ENCODE measurements at regions not wholly inside any gene's neighbourhood (a gene's known extent, or its start where the extent isn't known, plus 50 kb on each side); places are given as distances from the start of the nearest gene placed in this dataset.

DNA sequence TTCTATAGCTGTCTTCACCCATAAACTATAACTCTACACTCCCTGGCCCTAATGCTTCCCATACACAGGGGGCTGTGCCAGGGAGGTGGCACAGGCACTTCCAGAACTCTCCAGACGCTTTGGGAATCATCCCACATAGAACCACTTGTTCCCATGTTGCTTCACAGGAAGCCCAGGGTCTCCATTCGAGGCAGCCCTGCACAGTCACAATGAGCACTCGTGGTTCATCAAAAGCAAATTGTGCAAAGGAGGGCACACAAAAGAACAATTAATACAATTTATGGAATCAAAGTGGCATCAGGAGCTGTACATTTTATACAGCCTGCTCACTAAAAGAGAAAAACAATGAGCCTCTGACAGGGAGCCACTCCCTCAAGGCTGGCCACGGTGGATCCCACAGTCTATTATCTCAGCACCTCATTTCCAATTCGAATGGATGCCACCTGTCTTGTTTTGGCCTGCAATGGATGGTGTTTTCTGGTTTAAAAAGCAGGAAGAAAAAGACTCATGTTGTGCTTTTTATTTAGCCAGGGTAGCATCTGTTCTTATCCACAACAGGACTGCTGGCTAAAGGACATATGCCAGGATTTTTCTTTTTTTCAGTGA, 354.8 kb downstream of the ENC1 start:
- no peak for DNase-seq (ENCODE audit: low spot score)
- TF ChIP-seq, protein P1, sequence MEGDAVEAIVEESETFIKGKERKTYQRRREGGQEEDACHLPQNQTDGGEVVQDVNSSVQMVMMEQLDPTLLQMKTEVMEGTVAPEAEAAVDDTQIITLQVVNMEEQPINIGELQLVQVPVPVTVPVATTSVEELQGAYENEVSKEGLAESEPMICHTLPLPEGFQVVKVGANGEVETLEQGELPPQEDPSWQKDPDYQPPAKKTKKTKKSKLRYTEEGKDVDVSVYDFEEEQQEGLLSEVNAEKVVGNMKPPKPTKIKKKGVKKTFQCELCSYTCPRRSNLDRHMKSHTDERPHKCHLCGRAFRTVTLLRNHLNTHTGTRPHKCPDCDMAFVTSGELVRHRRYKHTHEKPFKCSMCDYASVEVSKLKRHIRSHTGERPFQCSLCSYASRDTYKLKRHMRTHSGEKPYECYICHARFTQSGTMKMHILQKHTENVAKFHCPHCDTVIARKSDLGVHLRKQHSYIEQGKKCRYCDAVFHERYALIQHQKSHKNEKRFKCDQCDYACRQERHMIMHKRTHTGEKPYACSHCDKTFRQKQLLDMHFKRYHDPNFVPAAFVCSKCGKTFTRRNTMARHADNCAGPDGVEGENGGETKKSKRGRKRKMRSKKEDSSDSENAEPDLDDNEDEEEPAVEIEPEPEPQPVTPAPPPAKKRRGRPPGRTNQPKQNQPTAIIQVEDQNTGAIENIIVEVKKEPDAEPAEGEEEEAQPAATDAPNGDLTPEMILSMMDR (IDR thresholded peaks at IDR 0.05; ENCODE audit: extremely low read depth, missing control alignments), result no peak

DNA sequence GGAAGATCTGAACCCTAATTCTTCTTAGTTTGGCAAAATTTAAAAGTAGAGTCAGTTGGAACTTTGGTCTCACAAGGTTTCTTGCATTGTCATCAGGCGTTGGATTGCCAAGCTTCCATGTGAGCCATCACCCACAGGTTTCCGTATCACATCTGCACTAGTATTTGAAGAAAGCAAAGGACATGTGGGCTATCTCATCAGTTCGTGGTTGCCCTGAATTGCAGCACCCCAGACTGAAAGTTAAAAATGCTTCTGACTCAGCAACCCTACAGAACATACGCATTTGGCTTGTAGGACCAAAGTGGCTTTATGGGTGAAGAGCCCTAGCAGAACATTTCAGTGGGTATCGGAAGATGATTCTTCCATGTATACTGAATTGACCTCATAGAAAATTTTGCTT, 358.0 kb downstream of the ENC1 start:
- TF ChIP-seq, protein P1 (IDR thresholded peaks at IDR 0.05; ENCODE audit: extremely low read depth, missing control alignments), result no peak
- no peak for DNase-seq (ENCODE audit: low spot score)

DNA sequence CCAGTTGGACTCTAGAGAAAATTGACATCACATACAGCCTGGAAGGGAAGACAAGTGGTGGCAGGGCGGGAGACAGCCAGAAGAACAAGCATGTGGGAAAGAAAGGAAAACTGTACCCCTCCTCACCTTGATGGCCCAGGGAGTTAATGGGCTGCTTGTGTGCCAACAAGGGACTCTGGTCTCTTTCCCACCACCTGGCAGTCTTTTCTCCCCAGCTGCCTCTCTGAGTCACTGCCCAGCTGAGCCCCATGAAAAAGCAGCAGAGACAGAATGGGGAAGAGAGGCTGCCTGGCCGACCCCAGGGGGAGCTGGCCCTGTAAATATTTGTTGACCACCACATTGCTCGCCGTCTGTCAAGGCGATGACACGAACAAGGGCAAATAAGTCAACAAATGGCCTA, 359.4 kb downstream of the ENC1 start:
- DNase-seq (ENCODE audit: low spot score), result no peak
- TF ChIP-seq, protein P1 (IDR thresholded peaks at IDR 0.05; ENCODE audit: extremely low read depth, missing control alignments), result no peak

DNA sequence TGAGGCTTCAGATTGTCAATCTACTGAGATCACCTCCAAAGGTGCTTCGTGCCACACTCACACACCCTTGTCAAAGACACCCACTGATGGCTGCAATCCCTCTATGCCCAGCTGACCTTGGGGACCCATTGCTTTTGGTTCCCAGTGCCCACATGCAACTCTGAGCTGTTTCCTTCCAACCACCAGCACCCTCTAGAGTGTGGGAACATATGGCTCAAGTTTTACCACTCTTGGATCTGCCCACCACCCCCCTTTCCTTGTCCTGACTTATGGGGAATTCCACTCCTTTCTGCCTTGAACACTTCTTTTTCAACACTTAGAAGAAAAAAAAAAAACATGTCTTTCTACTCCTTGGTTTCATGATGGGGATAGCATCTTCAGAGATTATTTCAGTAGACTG, 360.2 kb downstream of the ENC1 start:
- no peak for DNase-seq (ENCODE audit: low spot score)
- TF ChIP-seq, protein P1 (IDR thresholded peaks at IDR 0.05; ENCODE audit: extremely low read depth, missing control alignments), result no peak

DNA sequence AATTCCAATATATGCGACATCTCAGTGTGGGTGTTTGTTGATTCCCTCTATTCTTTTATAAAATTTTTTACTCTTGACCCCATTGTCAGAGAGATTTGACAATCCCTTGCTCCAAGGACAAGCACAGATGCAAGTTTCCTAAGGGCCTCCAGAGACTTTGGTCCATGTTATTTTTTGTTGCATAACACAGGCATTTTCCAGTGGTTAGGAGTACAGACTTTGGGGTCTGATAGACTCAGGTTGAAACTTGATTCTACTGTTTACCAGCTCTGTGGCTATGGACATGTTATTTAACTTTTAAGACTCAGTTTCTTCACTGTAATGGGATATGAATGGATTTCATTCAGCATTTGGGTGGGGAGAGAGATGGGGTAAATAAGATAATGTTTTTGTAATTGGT, 361.3 kb downstream of the ENC1 start:
- TF ChIP-seq, protein P1 (IDR thresholded peaks at IDR 0.05; ENCODE audit: extremely low read depth, missing control alignments), result no peak
- no peak for DNase-seq (ENCODE audit: low spot score)

DNA sequence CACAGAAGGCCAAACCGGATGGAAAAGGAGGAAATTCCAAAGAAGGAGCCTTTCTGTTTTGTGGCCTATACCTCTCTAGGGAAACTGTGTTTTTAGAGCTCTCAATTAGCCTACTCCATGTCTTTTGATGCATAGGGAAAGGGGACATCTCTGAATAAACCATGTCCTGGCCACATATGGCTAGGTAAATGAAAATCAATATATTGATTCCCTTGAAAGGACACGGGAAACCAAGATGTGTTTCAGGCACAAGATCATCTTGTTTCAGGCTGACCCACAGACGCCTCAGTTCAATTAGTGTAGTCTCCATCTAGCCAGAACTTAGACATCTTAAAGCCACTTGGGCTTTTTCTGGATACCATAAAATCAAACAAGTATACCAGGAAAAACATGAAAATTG, 363.1 kb downstream of the ENC1 start:
- TF ChIP-seq, protein P1 (IDR thresholded peaks at IDR 0.05; ENCODE audit: extremely low read depth, missing control alignments), result no peak
- no peak for DNase-seq (ENCODE audit: low spot score)

DNA sequence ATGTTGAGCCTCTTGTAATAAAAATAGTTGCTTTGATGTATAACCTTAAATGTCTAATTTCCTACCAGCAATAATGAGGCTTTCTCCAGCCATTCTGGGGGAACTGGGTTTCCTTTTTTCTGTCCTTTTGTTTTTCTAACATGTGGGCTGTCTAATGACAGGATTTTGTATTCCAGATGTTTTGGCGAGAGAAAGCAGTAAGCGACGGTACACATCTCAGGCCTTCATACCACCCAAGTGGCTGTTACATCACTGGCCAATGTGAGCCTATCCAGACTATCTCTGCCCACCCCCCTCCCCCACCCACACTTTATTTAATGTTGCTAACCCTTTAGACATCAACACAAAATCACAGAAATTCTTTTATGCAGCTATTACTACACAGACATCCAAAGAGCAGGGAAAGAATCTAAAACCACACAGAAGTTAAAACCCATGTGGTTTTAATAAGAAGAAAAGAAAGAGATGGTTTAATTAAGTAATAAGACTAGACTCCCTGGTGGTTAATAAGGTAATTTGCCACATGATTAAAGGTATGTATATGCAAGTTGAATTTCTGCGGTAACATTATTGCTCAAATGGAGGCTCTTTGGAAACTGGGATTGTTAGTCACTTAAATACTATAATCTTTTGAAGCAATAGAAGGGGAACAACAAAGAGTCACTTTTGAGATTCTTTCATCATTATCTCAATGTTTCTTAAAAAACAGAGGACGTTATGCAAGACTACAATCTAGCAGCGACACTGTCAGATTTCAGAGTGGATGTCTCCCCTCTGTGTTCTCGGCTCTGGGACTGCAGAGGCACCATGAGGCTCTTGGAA, 365.1 kb downstream of the ENC1 start:
- no peak for DNase-seq (ENCODE audit: low spot score)
- TF ChIP-seq, protein P1 (IDR thresholded peaks at IDR 0.05; ENCODE audit: extremely low read depth, missing control alignments), result no peak

All from GM20000 (cell line).